Natural killer cell (primary cell): ENCODE measurements at regions not wholly inside any gene's neighbourhood (a gene's known extent, or its start where the extent isn't known, plus 50 kb on each side); places are given as distances from the start of the nearest gene placed in this dataset.

ENCODE experiments used
- ATAC-seq, 3 donors: fragments of 150-1000 bp in 2 of 3; fragments of 200-7000 bp in 1 of 3; cut with Tn5 transposase; 1 replicate in 1 of 3; 2 replicates in 2 of 3; pipeline ENCODE4 v1.10.0; 2021; ENCODE audit warnings: mild to moderate bottlenecking in 2 of 3, moderate library complexity in 2 of 3
- DNase-seq, 2 donors: peaks; one replicate each; pipeline versions ENCODE4 v3.0.0 to v3.0.0-alpha.2; 2013 to 2021; ENCODE audit warnings: mixed read lengths in 1 of 2
- H3K27ac ChIP-seq: one replicate; pipeline ENCODE4 v1.5.1; 2013; ENCODE audit warnings: mild to moderate bottlenecking, low read length
- H3K27me3 ChIP-seq: one replicate; pipeline ENCODE4 v1.6.1; 2013; ENCODE audit warnings: low read length; ENCODE audit not compliant: control insufficient read depth, insufficient read depth
- H3K36me3 ChIP-seq: one replicate; pipeline ENCODE4 v1.6.1; 2013; ENCODE audit warnings: low read length; ENCODE audit not compliant: control insufficient read depth, insufficient read depth
- H3K4me1 ChIP-seq: one replicate; pipeline ENCODE4 v1.6.1; 2013; ENCODE audit warnings: low read length; ENCODE audit not compliant: control insufficient read depth, insufficient read depth
- H3K4me3 ChIP-seq: one replicate; pipeline ENCODE4 v1.5.1; 2013; ENCODE audit warnings: low read length
- H3K9me3 ChIP-seq: one replicate; pipeline ENCODE4 v1.6.1; 2013; ENCODE audit warnings: low read length; ENCODE audit not compliant: control insufficient read depth, insufficient read depth
- H3K27ac Mint-ChIP-seq, 2 donors: one replicate each; pipeline ENCODE4 v1.8.0; 2022; ENCODE audit warnings: mild to moderate bottlenecking in 2 of 2, mixed read lengths in 2 of 2, moderate library complexity in 1 of 2
- H3K27me3 Mint-ChIP-seq, 2 donors: one replicate each; pipeline ENCODE4 v1.8.0; 2022; ENCODE audit warnings: low read depth in 2 of 2, mixed read lengths in 2 of 2
- H3K36me3 Mint-ChIP-seq: one replicate; pipeline ENCODE4 v1.8.0; 2022; ENCODE audit warnings: mixed read lengths
- H3K4me1 Mint-ChIP-seq, 2 donors: one replicate each; pipeline ENCODE4 v1.8.0; 2022; ENCODE audit warnings: mixed read lengths in 2 of 2
- H3K4me3 Mint-ChIP-seq: one replicate; pipeline ENCODE4 v1.8.0; 2022; ENCODE audit warnings: mild to moderate bottlenecking, moderate library complexity, mixed read lengths
- H3K9me3 Mint-ChIP-seq, 2 donors: one replicate each; pipeline ENCODE4 v1.8.0; 2022; ENCODE audit warnings: mixed read lengths in 2 of 2
- WGBS: methylation state at CpG from one replicate; pipeline ENCODE4 v1.1.7; 2013; ENCODE audit warnings: missing lambda C conversion rate; ENCODE audit not compliant: insufficient coverage; 5-methylcytosine and 5-hydroxymethylcytosine counted together
- intact Hi-C: fragments of 100-400 bp; cut with micrococcal nuclease; formaldehyde crosslinking; loops from one replicate; pipeline ENCODE4 v1.14.2; 2022
- TF ChIP-seq, protein P1 (sequence below): fragments of 200-600 bp; IDR thresholded peaks from one replicate; pipeline ENCODE4 v1.8.0; 2022; ENCODE audit warnings: antibody characterized with exemption

- intact Hi-C loops, result no loop called here
- H3K4me3 ChIP-seq, result no peak overlapping the region
- H3K27me3 ChIP-seq, result no peaks in the 10 kb centered on the region
- no peak overlapping the region for H3K27ac ChIP-seq
- H3K36me3 ChIP-seq, result no peaks in the 10 kb centered on the region
- ATAC-seq, result no peak
- H3K27ac Mint-ChIP-seq, result no peak overlapping the region
- TF ChIP-seq, protein P1, sequence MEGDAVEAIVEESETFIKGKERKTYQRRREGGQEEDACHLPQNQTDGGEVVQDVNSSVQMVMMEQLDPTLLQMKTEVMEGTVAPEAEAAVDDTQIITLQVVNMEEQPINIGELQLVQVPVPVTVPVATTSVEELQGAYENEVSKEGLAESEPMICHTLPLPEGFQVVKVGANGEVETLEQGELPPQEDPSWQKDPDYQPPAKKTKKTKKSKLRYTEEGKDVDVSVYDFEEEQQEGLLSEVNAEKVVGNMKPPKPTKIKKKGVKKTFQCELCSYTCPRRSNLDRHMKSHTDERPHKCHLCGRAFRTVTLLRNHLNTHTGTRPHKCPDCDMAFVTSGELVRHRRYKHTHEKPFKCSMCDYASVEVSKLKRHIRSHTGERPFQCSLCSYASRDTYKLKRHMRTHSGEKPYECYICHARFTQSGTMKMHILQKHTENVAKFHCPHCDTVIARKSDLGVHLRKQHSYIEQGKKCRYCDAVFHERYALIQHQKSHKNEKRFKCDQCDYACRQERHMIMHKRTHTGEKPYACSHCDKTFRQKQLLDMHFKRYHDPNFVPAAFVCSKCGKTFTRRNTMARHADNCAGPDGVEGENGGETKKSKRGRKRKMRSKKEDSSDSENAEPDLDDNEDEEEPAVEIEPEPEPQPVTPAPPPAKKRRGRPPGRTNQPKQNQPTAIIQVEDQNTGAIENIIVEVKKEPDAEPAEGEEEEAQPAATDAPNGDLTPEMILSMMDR, result no peak
- WGBS, result 73% methylated on average over 2 of the region's 2 CpGs
- H3K27me3 Mint-ChIP-seq, result peaks cover 7 to 15% of the 10 kb centered on the region in 2 donors
- no peaks in the 10 kb centered on the region for H3K4me1 ChIP-seq
- no peak for DNase-seq
- H3K4me1 Mint-ChIP-seq, result no peaks in the 10 kb centered on the region
- no peak overlapping the region for H3K4me3 Mint-ChIP-seq
- H3K36me3 Mint-ChIP-seq, result no peaks in the 10 kb centered on the region
- H3K9me3 Mint-ChIP-seq, result no peaks in the 10 kb centered on the region
- no peaks in the 10 kb centered on the region for H3K9me3 ChIP-seq
Measured at GRCh38 chr15:60120100-60120499, 116.0 kb downstream of the FOXB1 start.

DNA sequence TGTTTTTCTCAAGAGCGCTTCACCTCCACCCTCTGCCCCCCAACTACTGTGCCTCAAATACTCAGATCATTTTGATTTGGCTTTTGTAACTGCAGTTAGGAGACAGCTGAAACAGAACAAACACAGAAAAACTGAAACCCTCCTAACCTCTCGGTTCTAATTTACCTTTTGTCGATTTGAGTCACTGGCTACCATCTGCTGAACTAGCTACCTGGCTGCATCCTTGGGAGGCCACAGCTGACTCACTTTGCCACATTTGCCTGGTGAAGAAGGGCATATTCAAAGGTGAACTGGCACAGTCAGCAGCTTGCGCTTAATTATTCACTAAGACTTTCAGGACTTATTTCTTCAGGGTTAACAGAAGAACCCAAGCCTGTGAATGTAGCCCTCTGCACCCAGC lies 117.7 kb downstream of the FOXB1 start:
- 74% methylated on average over 4 of the region's 4 CpGs for WGBS
- peaks cover 1 to 5% of the 10 kb centered on the region in 2 donors for H3K4me1 Mint-ChIP-seq
- no peak for ATAC-seq

GRCh38 chr15:60122691-60123090 lies 118.6 kb downstream of the FOXB1 start:
- no peaks in the 10 kb centered on the region for H3K36me3 Mint-ChIP-seq
- ATAC-seq (no peak), DNase-seq (no peak)
- no peaks in the 10 kb centered on the region for H3K9me3 Mint-ChIP-seq
- no peak overlapping the region for H3K4me3 Mint-ChIP-seq
- H3K4me1 ChIP-seq, result peaks cover 5% of the 10 kb centered on the region
- 94% methylated on average over 3 of the region's 3 CpGs for WGBS
- no peak overlapping the region for H3K27ac ChIP-seq
- H3K27ac Mint-ChIP-seq, result no peak overlapping the region
- no peak overlapping the region for H3K4me3 ChIP-seq
- TF ChIP-seq, protein P1, result no peak
- no peaks in the 10 kb centered on the region for H3K9me3 ChIP-seq
- H3K27me3 Mint-ChIP-seq, result peaks cover 7 to 10% of the 10 kb centered on the region in 2 donors
- peaks cover 9 to 14% of the 10 kb centered on the region in 2 donors for H3K4me1 Mint-ChIP-seq
- intact Hi-C loops, result no loop called here
- H3K36me3 ChIP-seq, result no peaks in the 10 kb centered on the region
- no peaks in the 10 kb centered on the region for H3K27me3 ChIP-seq

More for the DNA sequence above, 117.7 kb downstream of the FOXB1 start:
- no peak overlapping the region for H3K4me3 ChIP-seq
- H3K27me3 ChIP-seq, result no peaks in the 10 kb centered on the region
- Mint-ChIP-seq H3K27ac (no peak overlapping the region), H3K27me3 (peaks cover 7 to 10% of the 10 kb centered on the region in 2 donors), H3K4me3 (no peak overlapping the region), H3K36me3 (no peaks in the 10 kb centered on the region), H3K9me3 (no peaks in the 10 kb centered on the region)
- H3K36me3 ChIP-seq, result no peaks in the 10 kb centered on the region
- no peaks in the 10 kb centered on the region for H3K9me3 ChIP-seq
- H3K4me1 ChIP-seq, result no peaks in the 10 kb centered on the region
- DNase-seq, result no peak
- H3K27ac ChIP-seq, result no peak overlapping the region
- intact Hi-C loops, result no loop called here
- TF ChIP-seq, protein P1, result no peak

GRCh38 chr15:60124460-60125070 lies 120.5 kb downstream of the FOXB1 start:
- no peaks in the 10 kb centered on the region for H3K27me3 ChIP-seq
- Mint-ChIP-seq H3K9me3 (no peaks in the 10 kb centered on the region), H3K4me3 (no peak overlapping the region), H3K27me3 (peaks cover 0 to 9% of the 10 kb centered on the region in 2 donors), H3K27ac (no peak overlapping the region), H3K4me1 (peaks cover 17 to 23% of the 10 kb centered on the region in 2 donors), H3K36me3 (no peaks in the 10 kb centered on the region)
- WGBS, result 58% methylated on average over 5 of the region's 6 CpGs
- H3K9me3 ChIP-seq, result no peaks in the 10 kb centered on the region
- DNase-seq (peak in 1 of 2 donors; percentile 19), ATAC-seq (no peak)
- TF ChIP-seq, protein P1, result no peak
- H3K36me3 ChIP-seq, result no peaks in the 10 kb centered on the region
- H3K27ac ChIP-seq, result no peak overlapping the region
- H3K4me3 ChIP-seq, result no peak overlapping the region
- intact Hi-C loops, result no loop called here
- peaks cover 8% of the 10 kb centered on the region for H3K4me1 ChIP-seq
